Natural killer cell (primary cell): ENCODE measurements at regions not wholly inside any gene's neighbourhood (a gene's known extent, or its start where the extent isn't known, plus 50 kb on each side); places are given as distances from the start of the nearest gene placed in this dataset.

ENCODE experiments used
- ATAC-seq, 3 donors: fragments of 150-1000 bp in 2 of 3; fragments of 200-7000 bp in 1 of 3; cut with Tn5 transposase; 1 replicate in 1 of 3; 2 replicates in 2 of 3; pipeline ENCODE4 v1.10.0; 2021; ENCODE audit warnings: mild to moderate bottlenecking in 2 of 3, moderate library complexity in 2 of 3
- DNase-seq, 2 donors: peaks; one replicate each; pipeline versions ENCODE4 v3.0.0 to v3.0.0-alpha.2; 2013 to 2021; ENCODE audit warnings: mixed read lengths in 1 of 2
- H3K27ac ChIP-seq: one replicate; pipeline ENCODE4 v1.5.1; 2013; ENCODE audit warnings: mild to moderate bottlenecking, low read length
- H3K27me3 ChIP-seq: one replicate; pipeline ENCODE4 v1.6.1; 2013; ENCODE audit warnings: low read length; ENCODE audit not compliant: control insufficient read depth, insufficient read depth
- H3K36me3 ChIP-seq: one replicate; pipeline ENCODE4 v1.6.1; 2013; ENCODE audit warnings: low read length; ENCODE audit not compliant: control insufficient read depth, insufficient read depth
- H3K4me1 ChIP-seq: one replicate; pipeline ENCODE4 v1.6.1; 2013; ENCODE audit warnings: low read length; ENCODE audit not compliant: control insufficient read depth, insufficient read depth
- H3K4me3 ChIP-seq: one replicate; pipeline ENCODE4 v1.5.1; 2013; ENCODE audit warnings: low read length
- H3K9me3 ChIP-seq: one replicate; pipeline ENCODE4 v1.6.1; 2013; ENCODE audit warnings: low read length; ENCODE audit not compliant: control insufficient read depth, insufficient read depth
- H3K27ac Mint-ChIP-seq, 2 donors: one replicate each; pipeline ENCODE4 v1.8.0; 2022; ENCODE audit warnings: mild to moderate bottlenecking in 2 of 2, mixed read lengths in 2 of 2, moderate library complexity in 1 of 2
- H3K27me3 Mint-ChIP-seq, 2 donors: one replicate each; pipeline ENCODE4 v1.8.0; 2022; ENCODE audit warnings: low read depth in 2 of 2, mixed read lengths in 2 of 2
- H3K36me3 Mint-ChIP-seq: one replicate; pipeline ENCODE4 v1.8.0; 2022; ENCODE audit warnings: mixed read lengths
- H3K4me1 Mint-ChIP-seq, 2 donors: one replicate each; pipeline ENCODE4 v1.8.0; 2022; ENCODE audit warnings: mixed read lengths in 2 of 2
- H3K4me3 Mint-ChIP-seq: one replicate; pipeline ENCODE4 v1.8.0; 2022; ENCODE audit warnings: mild to moderate bottlenecking, moderate library complexity, mixed read lengths
- H3K9me3 Mint-ChIP-seq, 2 donors: one replicate each; pipeline ENCODE4 v1.8.0; 2022; ENCODE audit warnings: mixed read lengths in 2 of 2
- WGBS: methylation state at CpG from one replicate; pipeline ENCODE4 v1.1.7; 2013; ENCODE audit warnings: missing lambda C conversion rate; ENCODE audit not compliant: insufficient coverage; 5-methylcytosine and 5-hydroxymethylcytosine counted together
- intact Hi-C: fragments of 100-400 bp; cut with micrococcal nuclease; formaldehyde crosslinking; loops from one replicate; pipeline ENCODE4 v1.14.2; 2022
- TF ChIP-seq, protein P1 (sequence below): fragments of 200-600 bp; IDR thresholded peaks from one replicate; pipeline ENCODE4 v1.8.0; 2022; ENCODE audit warnings: antibody characterized with exemption

DNA sequence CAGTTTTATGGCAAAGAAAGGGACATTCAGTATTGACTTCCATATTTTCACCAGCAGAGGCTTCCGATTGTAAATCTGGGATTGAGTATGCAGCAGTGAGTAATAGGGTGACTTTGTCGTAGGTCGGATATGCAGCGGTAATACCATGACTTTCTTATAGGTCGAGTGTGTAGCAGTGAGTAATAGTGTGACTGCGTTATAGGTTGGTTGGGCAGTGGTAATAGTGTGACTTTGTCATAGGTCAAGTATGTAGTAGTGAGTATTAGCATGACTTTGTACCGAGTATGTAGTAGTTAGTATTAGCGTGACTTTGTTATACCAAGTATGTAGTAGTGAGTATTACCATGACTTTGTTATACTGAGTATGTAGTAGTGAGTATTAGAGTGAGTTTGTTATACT is 268.2 kb upstream of the ADARB2 start:
- 91% methylated on average over 8 of the region's 8 CpGs for WGBS
- intact Hi-C loops, result no loop called here
- Histone ChIP-seq H3K36me3 (no peaks in the 10 kb centered on the region), H3K4me3 (no peak overlapping the region), H3K27ac (no peak overlapping the region), H3K27me3 (no peaks in the 10 kb centered on the region), H3K4me1 (no peaks in the 10 kb centered on the region), H3K9me3 (no peaks in the 10 kb centered on the region)
- DNase-seq (no peak), ATAC-seq (no peak)
- Mint-ChIP-seq H3K36me3 (no peaks in the 10 kb centered on the region), H3K4me1 (no peaks in the 10 kb centered on the region), H3K27ac (no peak overlapping the region), H3K4me3 (no peak overlapping the region), H3K9me3 (peaks cover 3 to 6% of the 10 kb centered on the region in 2 donors), H3K27me3 (peaks cover 0 to 8% of the 10 kb centered on the region in 2 donors)
- TF ChIP-seq, protein P1, sequence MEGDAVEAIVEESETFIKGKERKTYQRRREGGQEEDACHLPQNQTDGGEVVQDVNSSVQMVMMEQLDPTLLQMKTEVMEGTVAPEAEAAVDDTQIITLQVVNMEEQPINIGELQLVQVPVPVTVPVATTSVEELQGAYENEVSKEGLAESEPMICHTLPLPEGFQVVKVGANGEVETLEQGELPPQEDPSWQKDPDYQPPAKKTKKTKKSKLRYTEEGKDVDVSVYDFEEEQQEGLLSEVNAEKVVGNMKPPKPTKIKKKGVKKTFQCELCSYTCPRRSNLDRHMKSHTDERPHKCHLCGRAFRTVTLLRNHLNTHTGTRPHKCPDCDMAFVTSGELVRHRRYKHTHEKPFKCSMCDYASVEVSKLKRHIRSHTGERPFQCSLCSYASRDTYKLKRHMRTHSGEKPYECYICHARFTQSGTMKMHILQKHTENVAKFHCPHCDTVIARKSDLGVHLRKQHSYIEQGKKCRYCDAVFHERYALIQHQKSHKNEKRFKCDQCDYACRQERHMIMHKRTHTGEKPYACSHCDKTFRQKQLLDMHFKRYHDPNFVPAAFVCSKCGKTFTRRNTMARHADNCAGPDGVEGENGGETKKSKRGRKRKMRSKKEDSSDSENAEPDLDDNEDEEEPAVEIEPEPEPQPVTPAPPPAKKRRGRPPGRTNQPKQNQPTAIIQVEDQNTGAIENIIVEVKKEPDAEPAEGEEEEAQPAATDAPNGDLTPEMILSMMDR, result no peak

DNA sequence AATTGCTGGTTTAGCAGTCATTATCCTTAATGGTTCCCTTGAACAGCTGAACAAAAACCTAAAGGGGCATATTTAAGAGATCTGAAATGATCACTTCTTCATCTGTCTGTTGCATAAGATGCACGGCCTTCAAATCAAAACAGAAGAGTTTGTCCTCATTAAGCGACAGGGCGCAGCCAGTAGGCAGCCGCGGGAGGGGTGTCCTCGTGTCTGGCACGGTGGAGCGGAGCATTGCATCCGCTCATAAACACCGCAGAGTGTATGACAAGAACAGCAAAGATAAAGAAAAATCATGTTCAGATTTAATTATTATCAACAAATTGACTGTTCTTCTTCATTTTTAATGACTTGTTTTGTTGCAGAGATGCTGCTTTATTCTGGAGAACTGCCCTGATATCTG is 255.6 kb upstream of the ADARB2 start:
- Mint-ChIP-seq H3K9me3 (peaks cover 0 to 8% of the 10 kb centered on the region in 2 donors), H3K4me3 (no peak overlapping the region), H3K27me3 (peaks cover 0 to 3% of the 10 kb centered on the region in 2 donors), H3K27ac (no peak overlapping the region), H3K4me1 (no peaks in the 10 kb centered on the region), H3K36me3 (no peaks in the 10 kb centered on the region)
- no peaks in the 10 kb centered on the region for H3K9me3 ChIP-seq
- no peaks in the 10 kb centered on the region for H3K4me1 ChIP-seq
- no peaks in the 10 kb centered on the region for H3K27me3 ChIP-seq
- no peak for DNase-seq
- WGBS, result 98% methylated on average over 10 of the region's 10 CpGs
- TF ChIP-seq, protein P1, result no peak
- H3K27ac ChIP-seq, result no peak overlapping the region
- H3K36me3 ChIP-seq, result no peaks in the 10 kb centered on the region
- H3K4me3 ChIP-seq, result no peak overlapping the region
- no peak for ATAC-seq
- intact Hi-C loops, result no loop called here

DNA sequence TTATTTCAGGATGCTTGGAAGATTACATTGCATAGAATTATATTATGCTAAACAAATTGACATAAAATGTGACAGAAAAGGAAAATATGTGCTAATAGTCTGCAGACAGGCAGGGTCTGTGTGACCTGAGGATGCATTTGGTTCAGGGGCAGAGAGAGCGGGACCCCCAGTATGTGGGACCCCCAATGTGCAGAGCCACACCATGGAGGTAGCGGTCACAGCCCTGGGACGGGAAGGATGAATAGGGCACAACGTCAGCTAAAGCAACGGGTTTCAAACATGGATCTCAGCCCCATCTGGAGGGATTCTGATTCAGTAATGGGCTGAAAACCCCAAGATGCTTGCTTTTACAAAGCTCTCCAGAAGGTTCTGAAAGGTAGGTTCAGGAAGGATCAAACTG is 251.8 kb upstream of the ADARB2 start:
- TF ChIP-seq, protein P1, result no peak
- H3K9me3 Mint-ChIP-seq, result peaks cover 0 to 8% of the 10 kb centered on the region in 2 donors
- 92% methylated on average over 5 of the region's 5 CpGs for WGBS

DNA sequence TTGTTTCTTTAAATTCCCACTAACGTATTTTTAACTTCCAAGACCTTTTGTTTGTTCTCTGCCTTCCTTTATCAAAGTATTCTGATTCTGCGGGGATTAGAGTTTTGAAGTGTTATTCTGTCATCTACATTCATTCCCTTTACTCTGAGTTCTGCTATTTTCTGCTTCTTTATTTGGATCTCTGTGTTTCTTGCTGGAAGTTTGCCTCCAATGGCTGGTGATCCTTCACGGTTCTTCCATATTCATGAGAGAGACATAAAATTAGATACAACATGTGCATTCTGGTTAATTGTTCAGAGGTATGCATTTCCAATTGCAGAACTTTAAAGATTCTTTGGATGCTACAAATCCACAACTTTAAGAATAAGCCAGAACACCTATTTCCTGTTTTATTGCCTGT is 244.7 kb upstream of the ADARB2 start:
- ATAC-seq, result no peak
- TF ChIP-seq, protein P1, result no peak
- Mint-ChIP-seq H3K36me3 (no peaks in the 10 kb centered on the region), H3K27me3 (peaks cover 0 to 11% of the 10 kb centered on the region in 2 donors), H3K4me3 (no peak overlapping the region), H3K27ac (no peak overlapping the region), H3K9me3 (peaks cover 2% of the 10 kb centered on the region in 2 donors), H3K4me1 (no peaks in the 10 kb centered on the region)
- no peaks in the 10 kb centered on the region for H3K27me3 ChIP-seq
- no peaks in the 10 kb centered on the region for H3K4me1 ChIP-seq
- intact Hi-C loops, result no loop called here
- 86% methylated on average over 2 of the region's 3 CpGs for WGBS
- H3K36me3 ChIP-seq, result no peaks in the 10 kb centered on the region
- no peak overlapping the region for H3K27ac ChIP-seq
- H3K9me3 ChIP-seq, result peaks cover 5% of the 10 kb centered on the region
- no peak overlapping the region for H3K4me3 ChIP-seq
- no peak for DNase-seq

More for the DNA sequence above, 251.8 kb upstream of the ADARB2 start:
- Mint-ChIP-seq H3K36me3 (no peaks in the 10 kb centered on the region), H3K4me3 (no peak overlapping the region), H3K27ac (no peak overlapping the region), H3K4me1 (no peaks in the 10 kb centered on the region), H3K27me3 (peaks cover 0 to 6% of the 10 kb centered on the region in 2 donors)
- H3K27ac ChIP-seq, result no peak overlapping the region
- no peaks in the 10 kb centered on the region for H3K4me1 ChIP-seq
- ATAC-seq (no peak), DNase-seq (no peak)
- no peaks in the 10 kb centered on the region for H3K27me3 ChIP-seq
- no peaks in the 10 kb centered on the region for H3K36me3 ChIP-seq
- intact Hi-C loops, result no loop called here
- no peaks in the 10 kb centered on the region for H3K9me3 ChIP-seq
- H3K4me3 ChIP-seq, result no peak overlapping the region
